ENCODE measurements at regions not wholly inside any gene's neighbourhood (a gene's known extent, or its start where the extent isn't known, plus 50 kb on each side); places are given as distances from the start of the nearest gene placed in this dataset.

DNA sequence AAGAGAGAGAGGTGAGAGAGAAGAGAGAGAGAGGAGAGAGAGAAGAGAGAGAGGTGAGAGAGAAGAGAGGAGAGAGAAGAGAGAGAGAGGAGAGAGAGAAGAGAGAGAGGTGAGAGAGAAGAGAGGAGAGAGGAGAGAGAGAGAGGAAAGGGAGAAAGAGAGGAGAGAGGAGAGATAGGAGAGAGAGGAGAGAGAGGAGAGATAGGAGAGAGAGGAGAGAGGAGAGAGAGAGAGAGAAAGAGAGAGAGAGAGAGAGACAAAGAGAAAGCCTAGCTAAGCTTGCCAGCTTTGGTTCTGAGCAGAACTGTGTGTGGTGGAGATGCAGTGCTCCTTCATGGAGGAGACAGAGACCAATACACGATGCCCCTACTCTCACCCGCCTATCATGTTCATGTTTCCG, 99.1 kb upstream of the KCNA3 start:
- DNase-seq (no peak), ATAC-seq (peak in 3 of 8 donors; percentile 32 to 56 (median 35))
- peaks cover 0 to 24% (median 6%) of the 10 kb centered on the region in 7 donors for H3K27me3 ChIP-seq
- peaks cover 0 to 61% (median 3%) of the 10 kb centered on the region in 9 donors for H3K4me1 ChIP-seq
- peak overlapping the region in 5 of 10 donors; percentile 22 to 75 (median 62) for H3K27ac ChIP-seq
- TF ChIP-seq CTCF (IDR thresholded peaks at IDR 0.05) = no peak
- no peaks in the 10 kb centered on the region for H3K36me3 ChIP-seq
- H3K9me3 ChIP-seq = peaks cover 0 to 7% (median 0%) of the 10 kb centered on the region in 11 donors
- peak overlapping the region in 1 of 10 donors; percentile 17 for H3K4me3 ChIP-seq
- intact Hi-C loops (cut with DNase I) = loop anchor here in 2 of 10 donors (10.0 kb wide), 2 partner anchors 239 to 249 kb away; no protein-coding TSS in a partner anchor
- WGBS, 2 donors = 48 to 52% methylated on average over 3 of the region's 3 CpGs

- no peak overlapping the region for H3K27ac ChIP-seq
- TF ChIP-seq CTCF (IDR thresholded peaks at IDR 0.05) = no peak
- WGBS, 2 donors = 78 to 81% methylated on average over 2 of the region's 2 CpGs
- H3K4me3 ChIP-seq = no peak overlapping the region
- no peak for ATAC-seq
- DNase-seq = no peak
- peaks cover 0 to 41% (median 0%) of the 10 kb centered on the region in 9 donors for H3K4me1 ChIP-seq
- no peaks in the 10 kb centered on the region for H3K36me3 ChIP-seq
- intact Hi-C loops (cut with DNase I) = loop anchor here in 2 of 10 donors (10.0 kb wide), 2 partner anchors 237 to 247 kb away; no protein-coding TSS in a partner anchor
- H3K27me3 ChIP-seq = peaks cover 0 to 35% (median 10%) of the 10 kb centered on the region in 7 donors
- H3K9me3 ChIP-seq = peaks cover 0 to 7% (median 0%) of the 10 kb centered on the region in 11 donors
These were observed 96.7 kb upstream of the KCNA3 start for GRCh38 chr1:110771245-110772022.

DNA sequence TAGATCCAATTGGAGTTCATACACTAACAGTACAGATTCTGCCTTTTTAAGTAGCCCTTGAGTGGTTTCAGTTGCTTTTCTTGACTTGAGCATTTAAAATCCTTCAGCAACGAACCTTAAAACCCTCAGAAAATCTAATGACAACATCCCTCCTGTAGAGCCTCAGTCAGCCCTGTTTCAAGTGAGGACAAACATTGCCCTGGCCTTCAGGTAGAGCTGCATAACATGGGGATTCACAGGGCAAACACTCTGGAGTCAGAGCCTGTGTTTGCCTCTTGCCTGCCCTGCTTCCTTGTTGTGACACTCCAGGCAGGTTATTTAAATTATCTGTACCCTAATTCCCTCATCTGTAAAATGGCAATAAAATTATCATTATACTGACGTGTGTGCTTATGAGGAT, 96.1 kb upstream of the KCNA3 start:
- no peak overlapping the region for H3K27ac ChIP-seq
- H3K27me3 ChIP-seq = peaks cover 0 to 35% (median 10%) of the 10 kb centered on the region in 7 donors
- DNase-seq (no peak), ATAC-seq (no peak)
- whole genome bisulfite sequencing, 2 donors = 56 to 61% methylated on average over 2 of the region's 2 CpGs
- H3K4me3 ChIP-seq = no peak overlapping the region
- peaks cover 0 to 7% (median 0%) of the 10 kb centered on the region in 11 donors for H3K9me3 ChIP-seq
- intact Hi-C loops (cut with DNase I) = loop anchor here in 2 of 10 donors (10.0 kb wide), 2 partner anchors 236 to 246 kb away; no protein-coding TSS in a partner anchor
- peaks cover 0 to 37% (median 2%) of the 10 kb centered on the region in 9 donors for H3K4me1 ChIP-seq
- no peaks in the 10 kb centered on the region for H3K36me3 ChIP-seq
- TF ChIP-seq CTCF (IDR thresholded peaks at IDR 0.05) = no peak

GRCh38 chr1:110768605-110769004, 93.9 kb upstream of the KCNA3 start:
- no peak overlapping the region for H3K4me3 ChIP-seq
- no peak for ATAC-seq
- 54 to 63% methylated on average over 2 of the region's 2 CpGs for WGBS, 2 donors
- DNase-seq = no peak
- H3K27ac ChIP-seq = no peak overlapping the region
- no peaks in the 10 kb centered on the region for H3K36me3 ChIP-seq
- intact Hi-C loops (cut with DNase I) = loop anchor here in 6 of 10 donors (5.0 to 10.0 kb wide), 3 partner anchors 136 to 244 kb away; no protein-coding TSS in a partner anchor
- H3K9me3 ChIP-seq = peaks cover 0 to 7% (median 0%) of the 10 kb centered on the region in 11 donors
- peaks cover 0 to 18% (median 0%) of the 10 kb centered on the region in 9 donors for H3K4me1 ChIP-seq
- H3K27me3 ChIP-seq = peaks cover 0 to 38% (median 10%) of the 10 kb centered on the region in 7 donors
- no peak for TF ChIP-seq CTCF (IDR thresholded peaks at IDR 0.05)
